ENCODE measurements at regions not wholly inside any gene's neighbourhood (a gene's known extent, or its start where the extent isn't known, plus 50 kb on each side); places are given as distances from the start of the nearest gene placed in this dataset.

GRCh38 chr11:112637876-112638275, 323.3 kb upstream of the NCAM1 start:
- no peak for TF ChIP-seq CTCF (IDR thresholded peaks at IDR 0.05; ENCODE audit: low read depth, low read length)
- H3K4me3 ChIP-seq (ENCODE audit: low read depth, low read length): no peak overlapping the region
- no peak for DNase-seq (ENCODE audit: low read depth, low spot score)
- in situ Hi-C loops (cut with HindIII; ENCODE audit: low sequenced_read_pairs): no loop called here

GRCh38 chr11:112639469-112639868, 321.8 kb upstream of the NCAM1 start:
- no peak overlapping the region for H3K4me3 ChIP-seq (ENCODE audit: low read depth, low read length)
- in situ Hi-C loops (cut with HindIII; ENCODE audit: low sequenced_read_pairs): no loop called here
- DNase-seq (ENCODE audit: low read depth, low spot score): no peak
- no peak for TF ChIP-seq CTCF (IDR thresholded peaks at IDR 0.05; ENCODE audit: low read depth, low read length)

GRCh38 chr11:112643416-112643815, 317.8 kb upstream of the NCAM1 start:
- no peak for TF ChIP-seq CTCF (IDR thresholded peaks at IDR 0.05; ENCODE audit: low read depth, low read length)
- in situ Hi-C loops (cut with HindIII; ENCODE audit: low sequenced_read_pairs): no loop called here
- no peak for DNase-seq (ENCODE audit: low read depth, low spot score)
- no peak overlapping the region for H3K4me3 ChIP-seq (ENCODE audit: low read depth, low read length)

GRCh38 chr11:112644410-112645131, 316.6 kb upstream of the NCAM1 start:
- DNase-seq (ENCODE audit: low read depth, low spot score): no peak
- no peak overlapping the region for H3K4me3 ChIP-seq (ENCODE audit: low read depth, low read length)
- in situ Hi-C loops (cut with HindIII; ENCODE audit: low sequenced_read_pairs): no loop called here
- no peak for TF ChIP-seq CTCF (IDR thresholded peaks at IDR 0.05; ENCODE audit: low read depth, low read length)

- H3K4me3 ChIP-seq (ENCODE audit: low read depth, low read length): no peak overlapping the region
- no peak for TF ChIP-seq CTCF (IDR thresholded peaks at IDR 0.05; ENCODE audit: low read depth, low read length)
- DNase-seq (ENCODE audit: low read depth, low spot score): no peak
- in situ Hi-C loops (cut with HindIII; ENCODE audit: low sequenced_read_pairs): no loop called here
Observed at GRCh38 chr11:112649856-112650255, 311.4 kb upstream of the NCAM1 start.

- DNase-seq (ENCODE audit: low read depth, low spot score): no peak
- TF ChIP-seq CTCF (IDR thresholded peaks at IDR 0.05; ENCODE audit: low read depth, low read length): no peak
- in situ Hi-C loops (cut with HindIII; ENCODE audit: low sequenced_read_pairs): no loop called here
- H3K4me3 ChIP-seq (ENCODE audit: low read depth, low read length): no peak overlapping the region
Observed at GRCh38 chr11:112650527-112650926, 310.7 kb upstream of the NCAM1 start.
